ENCODE measurements at regions not wholly inside any gene's neighbourhood (a gene's known extent, or its start where the extent isn't known, plus 50 kb on each side); places are given as distances from the start of the nearest gene placed in this dataset.

GRCh38 chr10:47181052-47181849 lies 118.7 kb upstream of the GDF10 start:
- no peaks in the 10 kb centered on the region for H3K9me3 ChIP-seq
- no peaks in the 10 kb centered on the region for H3K4me1 ChIP-seq
- DNase-seq (ENCODE audit: low spot score) = peak; percentile 23
- no peaks in the 10 kb centered on the region for H3K36me3 ChIP-seq
- no peaks in the 10 kb centered on the region for H3K27me3 ChIP-seq
- H3K4me3 ChIP-seq = no peak overlapping the region
- H3K27ac ChIP-seq = no peak overlapping the region
- TF ChIP-seq CTCF (IDR thresholded peaks at IDR 0.05) = no peak

GRCh38 chr10:47182934-47183703 lies 116.9 kb upstream of the GDF10 start:
- TF ChIP-seq CTCF (IDR thresholded peaks at IDR 0.05) = no peak
- H3K4me1 ChIP-seq = no peaks in the 10 kb centered on the region
- H3K27ac ChIP-seq = no peak overlapping the region
- no peaks in the 10 kb centered on the region for H3K36me3 ChIP-seq
- peak; percentile 43 for DNase-seq (ENCODE audit: low spot score)
- H3K4me3 ChIP-seq = no peak overlapping the region
- H3K27me3 ChIP-seq = no peaks in the 10 kb centered on the region
- no peaks in the 10 kb centered on the region for H3K9me3 ChIP-seq

- no peak for TF ChIP-seq CTCF (IDR thresholded peaks at IDR 0.05)
- H3K9me3 ChIP-seq = no peaks in the 10 kb centered on the region
- peak; percentile 44 for DNase-seq (ENCODE audit: low spot score)
- H3K4me1 ChIP-seq = no peaks in the 10 kb centered on the region
- H3K27me3 ChIP-seq = no peaks in the 10 kb centered on the region
- no peak overlapping the region for H3K4me3 ChIP-seq
- no peak overlapping the region for H3K27ac ChIP-seq
- H3K36me3 ChIP-seq = no peaks in the 10 kb centered on the region
Measured at GRCh38 chr10:47183704-47184041, 116.3 kb upstream of the GDF10 start.

- no peaks in the 10 kb centered on the region for H3K27me3 ChIP-seq
- no peak for DNase-seq (ENCODE audit: low spot score)
- TF ChIP-seq CTCF (IDR thresholded peaks at IDR 0.05) = no peak
- H3K27ac ChIP-seq = no peak overlapping the region
- H3K9me3 ChIP-seq = no peaks in the 10 kb centered on the region
- no peak overlapping the region for H3K4me3 ChIP-seq
- no peaks in the 10 kb centered on the region for H3K36me3 ChIP-seq
- no peaks in the 10 kb centered on the region for H3K4me1 ChIP-seq
Measured at GRCh38 chr10:47184273-47184672, 115.7 kb upstream of the GDF10 start.

GRCh38 chr10:47184724-47185330 lies 115.2 kb upstream of the GDF10 start:
- Histone ChIP-seq H3K4me1 (no peaks in the 10 kb centered on the region), H3K36me3 (no peaks in the 10 kb centered on the region), H3K27ac (no peak overlapping the region), H3K4me3 (no peak overlapping the region), H3K9me3 (no peaks in the 10 kb centered on the region), H3K27me3 (no peaks in the 10 kb centered on the region)
- DNase-seq (ENCODE audit: low spot score) = peak; percentile 53
- no peak for TF ChIP-seq CTCF (IDR thresholded peaks at IDR 0.05)

All from right atrium auricular region (tissue), 2 donors.